HG02623 (cell line): ENCODE measurements at regions not wholly inside any gene's neighbourhood (a gene's known extent, or its start where the extent isn't known, plus 50 kb on each side); places are given as distances from the start of the nearest gene placed in this dataset.

Experiments used
- ATAC-seq: cut with Tn5 transposase; IDR thresholded peaks from one replicate; pipeline ENCODE4 v1.9.1; 2021; ENCODE audit warnings: moderate library complexity; ENCODE audit not compliant: unreplicated experiment

- ATAC-seq, result no peak
These were observed 255.2 kb downstream of the EMP1 start for GRCh38 chr12:13451776-13452175.

GRCh38 chr12:13450231-13451080 is 253.9 kb downstream of the EMP1 start:
- no peak for ATAC-seq

GRCh38 chr12:13444076-13444475 is 247.6 kb downstream of the EMP1 start:
- no peak for ATAC-seq

- ATAC-seq, result no peak
These were observed 247.0 kb downstream of the EMP1 start for GRCh38 chr12:13443498-13443897.

- no peak for ATAC-seq
These were observed 246.5 kb downstream of the EMP1 start for GRCh38 chr12:13443028-13443427.

GRCh38 chr12:13442457-13442856 is 245.9 kb downstream of the EMP1 start:
- no peak for ATAC-seq

- ATAC-seq, result no peak
These were observed 244.3 kb downstream of the EMP1 start for GRCh38 chr12:13440844-13441243.

GRCh38 chr12:13437541-13437940 is 241.0 kb downstream of the EMP1 start:
- ATAC-seq, result no peak

- no peak for ATAC-seq
These were observed 240.3 kb downstream of the EMP1 start for GRCh38 chr12:13436696-13437391.

- no peak for ATAC-seq
These were observed 239.7 kb downstream of the EMP1 start for GRCh38 chr12:13436182-13436581.

- ATAC-seq, result no peak
These were observed 238.9 kb downstream of the EMP1 start for GRCh38 chr12:13435235-13435933.

GRCh38 chr12:13433768-13434167 is 237.2 kb downstream of the EMP1 start:
- ATAC-seq, result no peak

- ATAC-seq, result no peak
These were observed 234.5 kb downstream of the EMP1 start for GRCh38 chr12:13431041-13431440.

- ATAC-seq, result no peak
These were observed 232.2 kb downstream of the EMP1 start for GRCh38 chr12:13428538-13429265.

GRCh38 chr12:13425766-13426165 is 229.2 kb downstream of the EMP1 start:
- ATAC-seq, result no peak

GRCh38 chr12:13422291-13422690 is 225.8 kb downstream of the EMP1 start:
- no peak for ATAC-seq

GRCh38 chr12:13417516-13417915 is 221.0 kb downstream of the EMP1 start:
- no peak for ATAC-seq

- no peak for ATAC-seq
These were observed 214.8 kb downstream of the EMP1 start for GRCh38 chr12:13411287-13411686.

GRCh38 chr12:13405961-13406703 is 209.6 kb downstream of the EMP1 start:
- no peak for ATAC-seq
